BJ (cell line): ENCODE measurements at regions not wholly inside any gene's neighbourhood (a gene's known extent, or its start where the extent isn't known, plus 50 kb on each side); places are given as distances from the start of the nearest gene placed in this dataset.

Experiments
- CTCF ChIA-PET: fragments of 350-600 bp; formaldehyde crosslinking; extraction: SDS; loops from one replicate; lab custom pipeline; 2021; ENCODE audit warnings: antibody characterized with exemption, inconsistent platforms; lab: Yijun Ruan, JAX
- POLR2A ChIA-PET: fragments of 300-600 bp; sonication (Branson Sonifier 250); formaldehyde crosslinking; extraction: SDS; loops from one replicate; lab custom pipeline; 2021; ENCODE audit warnings: antibody characterized with exemption; lab: Charles Lee
- DNase-seq: peaks from one replicate; pipeline ENCODE4 v3.0.0-alpha.2; 2011; ENCODE audit warnings: low read depth
- H3K27me3 ChIP-seq: 2 replicates; pipeline ENCODE4 v1.6.0; 2011; ENCODE audit warnings: low read length; ENCODE audit not compliant: control insufficient read depth, insufficient read depth
- H3K36me3 ChIP-seq: 2 replicates; pipeline ENCODE4 v1.5.1; 2011; ENCODE audit warnings: low read length; ENCODE audit not compliant: control insufficient read depth, insufficient read depth
- H3K4me3 ChIP-seq: 2 replicates; pipeline ENCODE4 v1.5.1; 2011; ENCODE audit warnings: low read depth, mild to moderate bottlenecking, control low read depth, low read length
- TF ChIP-seq, protein P1 (sequence below): IDR thresholded peaks from 2 replicates; pipeline ENCODE4 v1.5.1; 2011; ENCODE audit warnings: low read depth, mild to moderate bottlenecking, control low read depth, inconsistent platforms, low read length, moderate library complexity; ENCODE audit not compliant: insufficient read depth

DNA sequence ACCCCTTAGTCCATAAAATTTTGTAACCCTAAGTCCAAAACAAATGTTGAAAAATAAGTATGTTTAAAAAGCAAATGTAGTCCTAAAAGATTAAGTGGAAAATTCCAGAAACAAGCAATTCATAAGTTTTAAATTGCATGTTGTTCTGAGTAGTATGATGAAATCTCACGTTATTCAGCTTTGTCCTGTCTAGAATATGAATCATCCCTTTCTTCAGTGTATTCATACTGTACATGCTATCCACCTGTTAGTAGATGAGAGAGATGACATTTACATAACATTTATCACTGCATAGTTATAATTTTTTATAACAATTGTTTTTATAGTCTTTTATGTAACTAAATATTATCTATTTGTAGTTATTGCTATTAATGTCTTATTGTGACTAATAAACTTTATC is 622.3 kb upstream of the CHORDC1 start:
- H3K36me3 ChIP-seq: no peaks in the 10 kb centered on the region
- no peak for DNase-seq
- H3K27me3 ChIP-seq: no peaks in the 10 kb centered on the region
- no peak overlapping the region for H3K4me3 ChIP-seq
- TF ChIP-seq, protein P1, sequence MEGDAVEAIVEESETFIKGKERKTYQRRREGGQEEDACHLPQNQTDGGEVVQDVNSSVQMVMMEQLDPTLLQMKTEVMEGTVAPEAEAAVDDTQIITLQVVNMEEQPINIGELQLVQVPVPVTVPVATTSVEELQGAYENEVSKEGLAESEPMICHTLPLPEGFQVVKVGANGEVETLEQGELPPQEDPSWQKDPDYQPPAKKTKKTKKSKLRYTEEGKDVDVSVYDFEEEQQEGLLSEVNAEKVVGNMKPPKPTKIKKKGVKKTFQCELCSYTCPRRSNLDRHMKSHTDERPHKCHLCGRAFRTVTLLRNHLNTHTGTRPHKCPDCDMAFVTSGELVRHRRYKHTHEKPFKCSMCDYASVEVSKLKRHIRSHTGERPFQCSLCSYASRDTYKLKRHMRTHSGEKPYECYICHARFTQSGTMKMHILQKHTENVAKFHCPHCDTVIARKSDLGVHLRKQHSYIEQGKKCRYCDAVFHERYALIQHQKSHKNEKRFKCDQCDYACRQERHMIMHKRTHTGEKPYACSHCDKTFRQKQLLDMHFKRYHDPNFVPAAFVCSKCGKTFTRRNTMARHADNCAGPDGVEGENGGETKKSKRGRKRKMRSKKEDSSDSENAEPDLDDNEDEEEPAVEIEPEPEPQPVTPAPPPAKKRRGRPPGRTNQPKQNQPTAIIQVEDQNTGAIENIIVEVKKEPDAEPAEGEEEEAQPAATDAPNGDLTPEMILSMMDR: no peak
- ChIA-PET POLR2A (no interaction called here), CTCF (no interaction called here)

DNA sequence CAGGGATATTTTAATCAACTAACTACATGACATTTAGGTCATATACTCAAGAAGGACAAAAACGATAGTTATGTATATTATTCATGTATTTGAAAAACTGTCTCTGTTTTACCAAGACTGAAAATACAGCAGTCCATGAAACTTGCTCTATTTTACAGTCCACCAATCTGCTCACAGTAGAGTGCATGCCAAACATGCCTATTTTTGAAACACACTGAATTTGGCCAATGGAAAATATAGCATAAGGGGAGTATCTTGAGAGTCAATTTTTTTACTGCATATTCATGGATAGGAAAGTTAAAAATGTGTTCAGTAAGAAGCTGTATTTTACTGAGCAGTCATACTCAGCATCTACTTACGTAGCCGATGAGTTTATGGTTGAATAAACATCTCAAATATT is 621.2 kb upstream of the CHORDC1 start:
- TF ChIP-seq, protein P1: no peak

DNA sequence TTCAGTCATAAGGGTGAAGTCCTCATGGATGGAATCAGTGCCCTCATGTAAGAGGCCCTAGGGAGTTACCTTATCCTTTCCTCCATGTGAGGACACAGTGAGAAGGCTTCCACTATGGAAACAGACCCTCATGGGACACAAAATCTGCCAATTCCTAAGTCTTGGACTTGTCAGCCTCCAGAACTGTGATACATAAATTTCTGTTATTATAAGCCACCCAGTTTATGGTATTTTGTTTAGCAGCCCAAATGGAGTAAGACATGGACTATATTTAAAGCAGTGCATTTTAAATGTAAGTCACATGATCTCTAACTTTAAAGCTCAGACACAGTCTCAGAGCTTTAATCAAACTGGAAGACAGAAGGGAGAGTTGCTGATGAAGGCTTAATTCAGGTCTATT is 619.8 kb upstream of the CHORDC1 start:
- POLR2A ChIA-PET: no interaction called here
- TF ChIP-seq, protein P1: no peak
- CTCF ChIA-PET: no interaction called here
- Histone ChIP-seq H3K27me3 (no peaks in the 10 kb centered on the region), H3K36me3 (no peaks in the 10 kb centered on the region), H3K4me3 (no peak overlapping the region)
- DNase-seq: no peak

More for the DNA sequence above, 621.2 kb upstream of the CHORDC1 start:
- Histone ChIP-seq H3K4me3 (no peak overlapping the region), H3K27me3 (no peaks in the 10 kb centered on the region), H3K36me3 (no peaks in the 10 kb centered on the region)
- POLR2A ChIA-PET: no interaction called here
- DNase-seq: no peak
- CTCF ChIA-PET: no interaction called here

DNA sequence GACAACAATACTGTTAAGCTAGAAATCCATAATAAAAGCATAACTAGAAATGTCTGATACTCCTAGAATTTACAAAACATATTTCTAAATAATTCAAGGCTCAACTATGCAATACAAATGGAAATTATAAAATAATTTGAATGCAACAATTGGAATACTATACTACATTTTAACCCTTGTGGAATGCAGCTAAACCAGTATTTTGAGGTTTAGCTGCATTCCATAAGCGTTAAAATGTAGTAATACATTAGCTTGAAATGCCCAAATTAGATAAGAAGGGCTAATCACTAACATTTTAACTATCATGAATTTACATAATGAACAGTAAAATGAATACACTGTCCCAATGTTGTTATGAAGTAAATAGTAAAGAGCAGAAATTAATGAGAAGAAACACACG is 617.2 kb upstream of the CHORDC1 start:
- ChIA-PET CTCF (no interaction called here), POLR2A (no interaction called here)
- Histone ChIP-seq H3K36me3 (no peaks in the 10 kb centered on the region), H3K4me3 (no peak overlapping the region), H3K27me3 (no peaks in the 10 kb centered on the region)
- TF ChIP-seq, protein P1: no peak
- DNase-seq: no peak

DNA sequence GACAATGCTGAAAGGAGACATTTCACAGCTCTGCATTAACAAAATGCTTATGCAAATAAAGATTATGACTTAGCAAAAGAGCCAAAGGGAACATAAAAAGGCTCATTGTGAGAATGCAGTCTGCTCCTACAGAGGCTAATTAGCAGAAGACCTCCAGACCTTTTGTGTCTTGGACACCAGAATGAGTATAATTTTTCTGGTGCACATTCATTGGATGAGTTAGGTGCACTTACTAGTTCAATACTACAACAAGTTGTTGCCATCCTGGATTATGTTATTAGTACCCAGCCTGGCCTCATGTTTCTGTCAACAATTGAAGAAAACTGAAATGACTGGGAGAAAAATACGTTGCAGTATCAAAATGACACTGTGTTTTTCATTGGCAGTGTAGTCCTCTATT is 613.2 kb upstream of the CHORDC1 start:
- H3K4me3 ChIP-seq: no peak overlapping the region
- no peaks in the 10 kb centered on the region for H3K36me3 ChIP-seq
- no peak for DNase-seq
- H3K27me3 ChIP-seq: no peaks in the 10 kb centered on the region
- ChIA-PET POLR2A (no interaction called here), CTCF (no interaction called here)
- TF ChIP-seq, protein P1: no peak
